BE2C (cell line): ENCODE measurements at regions not wholly inside any gene's neighbourhood (a gene's known extent, or its start where the extent isn't known, plus 50 kb on each side); places are given as distances from the start of the nearest gene placed in this dataset.

Experiments used
- DNase-seq: peaks from one replicate; pipeline ENCODE4 v3.0.0-alpha.2; 2020
- H3K27me3 ChIP-seq: fragments of 250-450 bp; sonication (Bioruptor Pico); 2 replicates; pipeline ENCODE4 v1.5.1; 2020; ENCODE audit warnings: mild to moderate bottlenecking
- H3K36me3 ChIP-seq: fragments of 250-450 bp; sonication (Bioruptor Pico); 2 replicates; pipeline ENCODE4 v1.5.1; 2020; ENCODE audit warnings: mild to moderate bottlenecking
- H3K4me1 ChIP-seq: fragments of 250-450 bp; sonication (Bioruptor Pico); 2 replicates; pipeline ENCODE4 v1.5.1; 2020
- H3K4me3 ChIP-seq: 2 replicates; pipeline ENCODE4 v1.5.1; 2011; ENCODE audit warnings: low read depth, low read length
- H3K9me3 ChIP-seq: fragments of 250-450 bp; sonication (Bioruptor Pico); 2 replicates; pipeline ENCODE4 v1.5.1; 2020
- TF ChIP-seq, protein P1 (sequence below): IDR thresholded peaks from 2 replicates; pipeline ENCODE4 v1.5.1; 2012; ENCODE audit warnings: mild to moderate bottlenecking, low read depth, low read length

GRCh38 chrX:45614853-45615252, 414.2 kb upstream of the DIPK2B start:
- Histone ChIP-seq H3K9me3 (no peaks in the 10 kb centered on the region), H3K27me3 (no peaks in the 10 kb centered on the region), H3K4me1 (no peaks in the 10 kb centered on the region), H3K36me3 (no peaks in the 10 kb centered on the region), H3K4me3 (no peak overlapping the region)
- TF ChIP-seq, protein P1, sequence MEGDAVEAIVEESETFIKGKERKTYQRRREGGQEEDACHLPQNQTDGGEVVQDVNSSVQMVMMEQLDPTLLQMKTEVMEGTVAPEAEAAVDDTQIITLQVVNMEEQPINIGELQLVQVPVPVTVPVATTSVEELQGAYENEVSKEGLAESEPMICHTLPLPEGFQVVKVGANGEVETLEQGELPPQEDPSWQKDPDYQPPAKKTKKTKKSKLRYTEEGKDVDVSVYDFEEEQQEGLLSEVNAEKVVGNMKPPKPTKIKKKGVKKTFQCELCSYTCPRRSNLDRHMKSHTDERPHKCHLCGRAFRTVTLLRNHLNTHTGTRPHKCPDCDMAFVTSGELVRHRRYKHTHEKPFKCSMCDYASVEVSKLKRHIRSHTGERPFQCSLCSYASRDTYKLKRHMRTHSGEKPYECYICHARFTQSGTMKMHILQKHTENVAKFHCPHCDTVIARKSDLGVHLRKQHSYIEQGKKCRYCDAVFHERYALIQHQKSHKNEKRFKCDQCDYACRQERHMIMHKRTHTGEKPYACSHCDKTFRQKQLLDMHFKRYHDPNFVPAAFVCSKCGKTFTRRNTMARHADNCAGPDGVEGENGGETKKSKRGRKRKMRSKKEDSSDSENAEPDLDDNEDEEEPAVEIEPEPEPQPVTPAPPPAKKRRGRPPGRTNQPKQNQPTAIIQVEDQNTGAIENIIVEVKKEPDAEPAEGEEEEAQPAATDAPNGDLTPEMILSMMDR, result no peak
- no peak for DNase-seq

DNA sequence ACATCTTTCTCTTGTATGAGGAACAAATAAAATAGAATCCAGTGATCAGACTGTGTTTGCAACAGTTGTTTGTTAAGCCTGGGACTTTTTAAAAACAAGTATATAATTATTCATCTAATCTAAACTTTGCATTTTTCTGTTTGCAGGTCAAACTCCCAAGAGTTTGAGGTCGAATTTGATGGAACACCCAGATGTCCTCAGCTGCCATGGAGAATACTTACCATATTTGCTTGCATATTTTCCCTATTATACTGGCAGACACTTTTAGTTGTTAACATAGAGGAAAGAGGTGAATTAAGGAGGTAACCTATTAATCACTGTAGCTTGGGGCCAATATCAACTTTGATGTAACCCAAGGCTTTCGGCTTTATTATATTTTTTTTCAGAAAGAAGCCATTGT, 401.5 kb upstream of the DIPK2B start:
- no peaks in the 10 kb centered on the region for H3K9me3 ChIP-seq
- no peaks in the 10 kb centered on the region for H3K36me3 ChIP-seq
- no peaks in the 10 kb centered on the region for H3K4me1 ChIP-seq
- TF ChIP-seq, protein P1, result no peak
- H3K27me3 ChIP-seq, result no peaks in the 10 kb centered on the region
- DNase-seq, result no peak
- no peak overlapping the region for H3K4me3 ChIP-seq

GRCh38 chrX:45601052-45601451, 400.4 kb upstream of the DIPK2B start:
- DNase-seq, result no peak
- Histone ChIP-seq H3K36me3 (no peaks in the 10 kb centered on the region), H3K27me3 (no peaks in the 10 kb centered on the region), H3K4me1 (no peaks in the 10 kb centered on the region), H3K9me3 (no peaks in the 10 kb centered on the region), H3K4me3 (no peak overlapping the region)
- TF ChIP-seq, protein P1, result no peak

DNA sequence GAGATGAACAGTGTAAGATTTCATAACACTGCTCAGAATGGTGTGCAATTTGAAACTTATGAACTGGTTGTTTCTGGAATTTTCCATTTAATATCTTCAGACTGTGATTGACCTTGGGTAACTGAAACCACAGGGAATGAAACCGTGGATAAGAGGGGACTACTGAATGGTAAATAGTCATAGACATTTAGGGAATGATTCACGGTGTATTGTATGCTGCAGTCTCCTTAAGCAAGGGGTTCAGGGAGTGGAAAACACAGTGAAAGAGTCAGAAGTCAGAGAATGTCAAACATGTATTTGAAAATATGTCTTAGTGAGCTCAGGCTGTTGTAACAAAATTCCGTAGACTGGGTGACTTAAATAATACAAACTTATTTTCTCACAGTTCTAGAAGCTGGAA, 398.2 kb upstream of the DIPK2B start:
- Histone ChIP-seq H3K36me3 (no peaks in the 10 kb centered on the region), H3K27me3 (no peaks in the 10 kb centered on the region), H3K4me1 (no peaks in the 10 kb centered on the region), H3K4me3 (no peak overlapping the region), H3K9me3 (no peaks in the 10 kb centered on the region)
- DNase-seq, result no peak
- TF ChIP-seq, protein P1, result no peak

DNA sequence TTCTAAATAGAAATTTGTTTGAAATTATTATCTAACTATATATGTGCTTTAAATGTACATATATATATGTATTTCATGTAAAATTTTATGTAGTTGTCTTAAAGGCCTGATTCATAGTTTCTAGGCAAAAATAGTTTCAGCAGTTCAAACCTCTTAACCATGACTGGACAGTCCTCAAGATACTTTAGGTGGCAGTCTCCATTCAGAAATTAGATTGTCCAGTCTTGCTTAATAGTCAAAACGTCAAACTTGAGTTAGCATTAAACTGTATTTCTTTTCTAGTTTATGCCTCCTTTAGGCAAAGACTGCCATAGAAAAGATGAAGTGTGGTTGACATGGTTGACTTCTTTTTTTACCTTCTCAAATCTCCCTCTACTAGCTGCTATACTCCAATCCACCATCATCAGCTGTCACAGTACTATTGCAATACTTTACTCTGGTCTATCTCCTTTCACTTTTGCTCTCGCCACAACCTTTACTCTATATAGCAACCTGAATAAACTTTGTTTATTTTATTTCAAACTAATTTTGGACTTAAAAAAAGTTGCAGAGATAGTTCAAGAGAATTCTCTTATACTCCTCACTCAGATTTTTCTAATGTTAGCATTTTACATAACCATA, 395.6 kb upstream of the DIPK2B start:
- no peaks in the 10 kb centered on the region for H3K4me1 ChIP-seq
- no peaks in the 10 kb centered on the region for H3K36me3 ChIP-seq
- no peaks in the 10 kb centered on the region for H3K9me3 ChIP-seq
- no peaks in the 10 kb centered on the region for H3K27me3 ChIP-seq
- no peak overlapping the region for H3K4me3 ChIP-seq
- TF ChIP-seq, protein P1, result no peak
- DNase-seq, result no peak

- Histone ChIP-seq H3K4me1 (no peaks in the 10 kb centered on the region), H3K36me3 (no peaks in the 10 kb centered on the region), H3K27me3 (no peaks in the 10 kb centered on the region), H3K4me3 (no peak overlapping the region), H3K9me3 (no peaks in the 10 kb centered on the region)
- no peak for DNase-seq
- TF ChIP-seq, protein P1, result no peak
Measured at GRCh38 chrX:45592101-45592500, 391.4 kb upstream of the DIPK2B start.
